Liver (tissue), 8 donors: ENCODE measurements at regions not wholly inside any gene's neighbourhood (a gene's known extent, or its start where the extent isn't known, plus 50 kb on each side); places are given as distances from the start of the nearest gene placed in this dataset.

ENCODE experiments used
- DNase-seq: peaks from one replicate; pipeline ENCODE4 v3.0.0-alpha.2; 2017; ENCODE audit warnings: low spot score
- H3K27ac ChIP-seq, 2 donors: one replicate each; pipeline ENCODE4 v1.7.0; 2013; ENCODE audit warnings: inconsistent platforms in 2 of 2, low read length in 2 of 2, control low read depth in 1 of 2, low read depth in 1 of 2, mild to moderate bottlenecking in 1 of 2
- H3K27me3 ChIP-seq, 4 donors: one replicate each; pipeline versions ENCODE4 v1.6.1 to v1.7.0; 2013; ENCODE audit warnings: low read length in 3 of 4, inconsistent platforms in 1 of 4, mild to moderate bottlenecking in 1 of 4, moderate library complexity in 1 of 4; ENCODE audit not compliant: control insufficient read depth in 4 of 4, insufficient read depth in 4 of 4
- H3K36me3 ChIP-seq, 4 donors: one replicate each; pipeline versions ENCODE4 v1.6.1 to v1.7.0; 2013; ENCODE audit warnings: low read length in 3 of 4, mild to moderate bottlenecking in 3 of 4, low read depth in 1 of 4, moderate library complexity in 1 of 4; ENCODE audit not compliant: control insufficient read depth in 4 of 4, insufficient read depth in 3 of 4
- H3K4me1 ChIP-seq, 4 donors: one replicate each; pipeline versions ENCODE4 v1.6.1 to v1.7.0; 2013; ENCODE audit warnings: low read length in 3 of 4, mild to moderate bottlenecking in 3 of 4, moderate library complexity in 1 of 4; ENCODE audit not compliant: control insufficient read depth in 4 of 4, insufficient read depth in 4 of 4
- H3K4me3 ChIP-seq, 3 donors: one replicate each; pipeline versions ENCODE4 v1.6.1 to v1.7.0; 2013; ENCODE audit warnings: low read length in 3 of 3, control low read depth in 1 of 3, low read depth in 1 of 3, mild to moderate bottlenecking in 1 of 3
- H3K9ac ChIP-seq, 2 donors: one replicate each; pipeline ENCODE4 v1.7.0; 2013; ENCODE audit warnings: low read length in 2 of 2, mild to moderate bottlenecking in 2 of 2, moderate library complexity in 2 of 2, control low read depth in 1 of 2, low read depth in 1 of 2
- H3K9me3 ChIP-seq, 4 donors: one replicate each; pipeline versions ENCODE4 v1.6.1 to v1.7.0; 2013; ENCODE audit warnings: low read length in 3 of 4; ENCODE audit not compliant: control insufficient read depth in 4 of 4
- ATF3 ChIP-seq: IDR thresholded peaks from 2 replicates; pipeline ENCODE4 v1.6.1; 2016; ENCODE audit warnings: antibody characterized with exemption
- CTCF ChIP-seq: fragments of 150-350 bp; IDR thresholded peaks from 2 replicates; pipeline ENCODE4 v1.5.1; 2017; ENCODE audit warnings: improper control_type of control experiment, low read depth, low read length; ENCODE audit not compliant: missing input control
- EGR1 ChIP-seq, 2 donors: IDR thresholded peaks; 2 replicates each; pipeline ENCODE4 v1.6.1; 2016 to 2018; ENCODE audit warnings: antibody characterized with exemption in 2 of 2, low read depth in 2 of 2
- FOXA1 ChIP-seq: IDR thresholded peaks from 2 replicates; pipeline ENCODE4 v1.6.1; 2016; ENCODE audit warnings: antibody characterized with exemption
- FOXA2 ChIP-seq: IDR thresholded peaks from 2 replicates; pipeline ENCODE4 v1.6.1; 2016; ENCODE audit warnings: antibody characterized with exemption
- GABPA ChIP-seq, 2 donors: IDR thresholded peaks in 1 of 2; conservative IDR thresholded peaks in 1 of 2; 2 replicates each; pipeline ENCODE4 v1.6.1; 2016; ENCODE audit warnings: antibody characterized with exemption in 2 of 2, mild to moderate bottlenecking in 1 of 2, moderate library complexity in 1 of 2
- HNF4A ChIP-seq, 2 donors: conservative IDR thresholded peaks; 2 replicates each; pipeline ENCODE4 v1.6.1; 2016; ENCODE audit warnings: antibody characterized with exemption in 2 of 2, mild to moderate bottlenecking in 2 of 2
- HNF4G ChIP-seq: IDR thresholded peaks from 2 replicates; pipeline ENCODE4 v1.6.1; 2016; ENCODE audit warnings: antibody characterized with exemption
- JUND ChIP-seq, 2 donors: IDR thresholded peaks; 2 replicates each; pipeline ENCODE4 v1.6.1; 2016; ENCODE audit warnings: antibody characterized with exemption in 2 of 2
- MAX ChIP-seq: IDR thresholded peaks from 2 replicates; pipeline ENCODE4 v1.6.1; 2016; ENCODE audit warnings: antibody characterized with exemption
- NR2F2 ChIP-seq: IDR thresholded peaks from 2 replicates; pipeline ENCODE4 v1.6.1; 2016; ENCODE audit warnings: antibody characterized with exemption
- RAD21 ChIP-seq, 2 donors: IDR thresholded peaks; 2 replicates each; pipeline ENCODE4 v1.6.1; 2016; ENCODE audit warnings: antibody characterized with exemption in 2 of 2, mild to moderate bottlenecking in 2 of 2
- REST ChIP-seq: IDR thresholded peaks from 2 replicates; pipeline ENCODE4 v1.6.1; 2016; ENCODE audit warnings: antibody characterized with exemption, mild to moderate bottlenecking
- RXRA ChIP-seq, 2 donors: IDR thresholded peaks; 2 replicates each; pipeline ENCODE4 v1.6.1; 2017 to 2018; ENCODE audit warnings: antibody characterized with exemption in 2 of 2, mild to moderate bottlenecking in 1 of 2
- SP1 ChIP-seq: IDR thresholded peaks from 2 replicates; pipeline ENCODE4 v1.6.1; 2018; ENCODE audit warnings: antibody characterized with exemption, mild to moderate bottlenecking
- TAF1 ChIP-seq: conservative IDR thresholded peaks from 2 replicates; pipeline ENCODE4 v1.6.1; 2016; ENCODE audit warnings: antibody characterized with exemption, mild to moderate bottlenecking
- YY1 ChIP-seq: IDR thresholded peaks from 2 replicates; pipeline ENCODE4 v1.6.1; 2016; ENCODE audit warnings: antibody characterized with exemption, mild to moderate bottlenecking
- ZBTB33 ChIP-seq: IDR thresholded peaks from 2 replicates; pipeline ENCODE4 v1.6.1; 2016; ENCODE audit warnings: antibody characterized with exemption
- WGBS: extraction: QIAGEN DNeasy Blood & Tissue Kit; methylation state at CpG from one replicate; pipeline ENCODE4 v1.1.7; 2013; 5-methylcytosine and 5-hydroxymethylcytosine counted together
- donor health status: healthy.
- donor health status: healthy.
- donor health status: healthy.
- donor health status: healthy.
- donor health status: healthy.

- no peak for DNase-seq
- Histone ChIP-seq H3K36me3 (no peaks in the 10 kb centered on the region), H3K4me3 (no peak overlapping the region), H3K9ac (no peak overlapping the region), H3K4me1 (peaks cover 0 to 11% (median under 1%) of the 10 kb centered on the region in 4 donors), H3K27me3 (no peaks in the 10 kb centered on the region), H3K27ac (peak overlapping the region in 1 of 2 donors; percentile 1), H3K9me3 (no peaks in the 10 kb centered on the region)
- 53% methylated on average over 7 of the region's 7 CpGs for WGBS
- TF ChIP-seq ZBTB33 = peak; percentile 22
- no peak for TF ChIP-seq TAF1
- peak; percentile 41 to 55 for TF ChIP-seq RXRA (IDR thresholded peaks at IDR 0.05)
- TF ChIP-seq FOXA1 = peak; percentile 32
- TF ChIP-seq NR2F2 = no peak
- TF ChIP-seq CTCF = no peak
- peak; percentile 68 for TF ChIP-seq FOXA2
- no peak for TF ChIP-seq EGR1 (IDR thresholded peaks at IDR 0.05; ENCODE audit: low read depth in 2 of 2)
- peak; percentile 35 for TF ChIP-seq SP1
- peak; percentile 15 for TF ChIP-seq HNF4G
- peak in 1 of 2 donors; percentile 4 for TF ChIP-seq JUND (IDR thresholded peaks at IDR 0.05)
- peak; percentile 15 for TF ChIP-seq MAX
- no peak for TF ChIP-seq REST
- no peak for TF ChIP-seq RAD21 (IDR thresholded peaks at IDR 0.05)
- TF ChIP-seq YY1 = peak; percentile 29
- TF ChIP-seq ATF3 = no peak
- TF ChIP-seq HNF4A (conservative IDR thresholded peaks at IDR 0.05) = peak; percentile 78 to 79
- TF ChIP-seq GABPA (IDR thresholded peaks at IDR 0.05 in 1 of 2, conservative IDR thresholded peaks at IDR 0.05 in 1 of 2) = no peak
Measured at GRCh38 chr6:12474167-12475140, 184.3 kb downstream of the EDN1 start.
